Thymus (tissue), 11 donors: ENCODE measurements at regions not wholly inside any gene's neighbourhood (a gene's known extent, or its start where the extent isn't known, plus 50 kb on each side); places are given as distances from the start of the nearest gene placed in this dataset.
"Not testable (repeated sequence)": the region's sequence is repeated elsewhere in the genome, so short reads cannot be mapped to it uniquely, and the experiment has no call there.

Experiments used
- DNase-seq, 9 donors: peaks; one replicate each; pipeline ENCODE4 v3.0.0-alpha.2; 2013; ENCODE audit warnings: low spot score in 9 of 9, low read depth in 6 of 9, missing footprints in 1 of 9
- H3K27ac ChIP-seq, 2 donors: one replicate each; pipeline ENCODE4 v1.5.1; 2013; ENCODE audit warnings: control low read depth in 1 of 2, low read depth in 1 of 2, low read length in 1 of 2, mild to moderate bottlenecking in 1 of 2, moderate library complexity in 1 of 2
- H3K27me3 ChIP-seq, 2 donors: one replicate each; pipeline ENCODE4 v1.5.1; 2013; ENCODE audit warnings: low read length in 1 of 2; ENCODE audit not compliant: control insufficient read depth in 2 of 2, insufficient read depth in 1 of 2
- H3K36me3 ChIP-seq, 2 donors: one replicate each; pipeline ENCODE4 v1.5.1; 2013; ENCODE audit warnings: low read length in 1 of 2, mild to moderate bottlenecking in 1 of 2, moderate library complexity in 1 of 2; ENCODE audit not compliant: control insufficient read depth in 2 of 2, insufficient read depth in 2 of 2
- H3K4me1 ChIP-seq, 2 donors: one replicate each; pipeline ENCODE4 v1.5.1; 2013; ENCODE audit warnings: low read length in 2 of 2; ENCODE audit not compliant: control insufficient read depth in 2 of 2, insufficient read depth in 2 of 2
- H3K4me3 ChIP-seq, 2 donors: one replicate each; pipeline ENCODE4 v1.5.1; 2013; ENCODE audit warnings: low read length in 2 of 2, control low read depth in 1 of 2, mild to moderate bottlenecking in 1 of 2
- H3K9me3 ChIP-seq, 2 donors: one replicate each; pipeline ENCODE4 v1.5.1; 2013; ENCODE audit warnings: low read length in 1 of 2, mild to moderate bottlenecking in 1 of 2; ENCODE audit not compliant: control insufficient read depth in 2 of 2, insufficient read depth in 1 of 2
- WGBS: extraction: QIAGEN DNeasy Blood & Tissue Kit; methylation state at CpG from one replicate; pipeline ENCODE4 v1.1.7; 2013; 5-methylcytosine and 5-hydroxymethylcytosine counted together
- donor health status: healthy.

DNA sequence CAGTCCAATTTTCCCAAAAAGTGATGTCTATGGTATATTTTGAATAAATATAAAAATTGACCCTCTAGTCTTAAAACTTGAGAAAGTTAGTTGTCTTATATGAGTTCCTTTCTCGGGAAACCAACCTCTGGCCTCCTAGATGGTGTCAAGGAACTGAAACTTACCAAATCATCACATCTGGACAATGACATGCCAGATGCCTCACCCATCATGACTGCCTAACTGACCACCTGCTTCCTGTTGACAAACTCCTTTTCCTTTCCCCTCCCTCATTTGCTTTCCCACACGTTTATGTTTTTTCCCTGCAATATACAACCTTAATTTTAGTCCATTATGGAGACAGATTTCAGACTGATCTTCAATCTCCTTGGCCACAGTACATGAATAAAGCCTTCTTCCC, 731.0 kb downstream of the EPHA7 start:
- no peak for DNase-seq
- Histone ChIP-seq H3K27ac (no peak overlapping the region), H3K36me3 (no peaks in the 10 kb centered on the region), H3K4me1 (no peaks in the 10 kb centered on the region), H3K27me3 (no peaks in the 10 kb centered on the region), H3K4me3 (no peak overlapping the region), H3K9me3 (no peaks in the 10 kb centered on the region)
- 50% methylated on average over 2 of the region's 2 CpGs for WGBS

DNA sequence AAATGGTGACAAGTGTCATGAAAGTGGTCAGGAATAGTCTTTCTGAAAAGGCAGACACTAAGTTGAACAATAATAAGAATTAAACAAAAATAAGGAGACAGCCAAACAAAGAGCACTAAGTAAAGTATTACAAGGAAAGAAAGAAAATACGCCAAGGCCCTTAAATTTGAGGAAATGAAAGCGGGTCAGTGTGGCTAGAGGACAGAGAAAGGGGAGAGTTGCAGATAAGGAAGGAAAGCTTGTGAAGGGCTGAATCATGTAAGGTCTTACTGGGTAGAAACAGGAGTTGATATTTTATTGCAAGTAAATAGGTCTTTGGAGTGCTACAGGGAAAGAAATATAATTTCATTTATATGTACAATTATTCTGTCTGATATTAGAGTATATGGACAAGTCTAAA, 732.1 kb downstream of the EPHA7 start:
- no peaks in the 10 kb centered on the region for H3K27me3 ChIP-seq
- no peaks in the 10 kb centered on the region for H3K4me1 ChIP-seq
- H3K36me3 ChIP-seq: no peaks in the 10 kb centered on the region
- no peak overlapping the region for H3K27ac ChIP-seq
- DNase-seq: no peak
- no peak overlapping the region for H3K4me3 ChIP-seq
- H3K9me3 ChIP-seq: no peaks in the 10 kb centered on the region
- WGBS: 89% methylated on average over 2 of the region's 2 CpGs

DNA sequence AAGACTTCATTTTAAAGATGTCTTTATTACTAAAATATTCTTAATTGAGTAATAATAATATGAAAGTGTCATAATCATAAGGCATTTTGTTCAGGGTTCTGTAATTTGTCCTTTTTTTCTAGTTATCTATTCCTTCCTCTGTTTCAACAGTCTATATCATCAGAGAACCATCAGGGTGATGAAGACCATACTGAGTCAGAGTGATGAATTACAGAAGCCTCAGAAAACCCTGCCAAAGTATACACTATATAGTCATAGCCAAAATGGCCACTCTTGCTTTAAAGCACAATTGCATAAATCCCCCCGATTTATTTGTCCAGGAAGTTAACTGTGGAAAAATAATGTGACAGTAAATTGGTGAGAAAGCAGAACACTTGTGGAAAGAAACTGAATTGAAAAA, 735.0 kb downstream of the EPHA7 start:
- Histone ChIP-seq H3K9me3 (no peaks in the 10 kb centered on the region), H3K4me1 (no peaks in the 10 kb centered on the region), H3K27ac (no peak overlapping the region), H3K27me3 (no peaks in the 10 kb centered on the region), H3K4me3 (no peak overlapping the region), H3K36me3 (no peaks in the 10 kb centered on the region)
- 95% methylated on average over 1 of the region's 1 CpG for WGBS
- no peak for DNase-seq

DNA sequence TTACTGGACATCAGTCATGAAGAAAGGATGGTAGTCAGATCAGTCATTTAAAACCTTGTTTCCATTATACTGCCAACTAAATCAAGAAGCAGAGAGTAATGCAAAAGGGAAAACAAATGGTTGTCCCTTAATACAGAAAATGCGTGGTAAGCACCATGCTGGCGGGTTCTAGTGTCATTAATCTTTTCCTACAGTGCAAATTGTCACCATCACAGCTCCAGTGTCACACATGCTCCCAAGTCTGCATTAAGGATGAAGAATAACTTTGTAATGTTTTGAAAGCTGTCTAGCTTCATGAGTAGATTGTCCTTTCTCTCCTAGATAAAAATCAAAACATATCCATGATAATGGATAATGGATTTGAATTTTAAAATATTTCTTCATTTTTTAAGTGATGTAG, 735.6 kb downstream of the EPHA7 start:
- 92% methylated on average over 2 of the region's 2 CpGs for WGBS

DNA sequence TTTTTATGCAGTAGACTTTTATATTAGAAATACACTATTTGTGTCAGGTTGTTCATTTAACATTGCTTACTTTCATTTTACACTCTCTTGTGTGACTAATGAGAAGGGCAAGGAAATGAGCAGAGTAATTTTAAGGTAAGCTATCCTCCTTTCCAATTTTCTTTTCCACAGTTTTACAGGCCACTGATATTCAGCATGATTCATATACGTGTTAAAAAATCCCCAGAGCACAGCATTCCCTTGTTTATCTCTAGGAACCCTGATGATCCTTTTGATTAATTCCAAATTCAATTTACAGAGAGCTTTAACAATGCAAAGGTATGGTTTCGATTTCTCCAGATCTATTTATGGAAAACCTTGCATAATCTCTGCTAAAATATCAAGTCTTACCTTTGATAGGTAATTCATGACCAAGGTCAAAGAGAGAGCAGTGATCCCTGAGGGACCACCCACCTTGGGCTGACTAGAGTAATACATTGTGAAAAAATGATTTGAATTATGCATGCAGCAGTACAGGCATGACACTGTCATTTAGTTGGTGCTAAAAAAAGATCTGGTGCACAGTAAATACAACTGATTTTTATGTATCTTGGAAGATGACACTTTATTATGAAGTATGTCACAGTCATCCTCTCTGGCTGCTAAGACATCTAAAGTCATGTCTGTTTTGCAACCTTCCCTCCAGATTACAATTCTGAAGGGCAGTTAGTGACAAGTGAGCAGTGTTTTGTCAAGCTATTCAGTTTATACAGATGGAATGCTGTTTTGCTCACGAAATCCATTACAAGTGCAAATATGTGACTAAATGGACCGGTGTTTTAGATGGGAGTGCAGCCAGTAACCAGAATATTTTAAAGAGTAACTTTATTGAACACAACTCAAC, 736.6 kb downstream of the EPHA7 start:
- no peak overlapping the region for H3K27ac ChIP-seq
- H3K4me1 ChIP-seq: no peaks in the 10 kb centered on the region
- DNase-seq: no peak
- no peaks in the 10 kb centered on the region for H3K27me3 ChIP-seq
- H3K36me3 ChIP-seq: no peaks in the 10 kb centered on the region
- no peaks in the 10 kb centered on the region for H3K9me3 ChIP-seq
- no peak overlapping the region for H3K4me3 ChIP-seq
- WGBS: 84% methylated on average over 4 of the region's 4 CpGs

More for the DNA sequence above, 735.6 kb downstream of the EPHA7 start:
- no peak overlapping the region for H3K27ac ChIP-seq
- H3K36me3 ChIP-seq: no peaks in the 10 kb centered on the region
- DNase-seq: no peak
- H3K4me1 ChIP-seq: no peaks in the 10 kb centered on the region
- no peaks in the 10 kb centered on the region for H3K27me3 ChIP-seq
- H3K9me3 ChIP-seq: no peaks in the 10 kb centered on the region
- H3K4me3 ChIP-seq: no peak overlapping the region

DNA sequence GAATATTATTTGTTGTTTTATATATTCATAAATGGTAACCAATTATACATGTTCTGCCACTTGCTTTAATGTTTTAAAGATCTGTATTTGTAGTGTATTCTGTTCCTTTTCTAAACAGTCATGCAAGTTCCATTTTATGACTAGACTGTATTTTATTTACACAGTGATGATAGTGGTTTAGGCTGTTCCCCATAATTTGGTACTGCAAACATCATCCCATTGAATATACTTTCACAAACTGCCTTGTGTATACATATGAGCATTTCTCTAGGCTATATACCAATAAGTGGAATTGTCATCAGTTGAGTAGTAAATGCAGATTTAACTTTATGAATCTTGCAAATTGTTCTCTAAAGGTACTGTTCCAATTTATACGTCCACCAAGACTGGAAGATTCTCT, 738.0 kb downstream of the EPHA7 start:
- no peak overlapping the region for H3K4me3 ChIP-seq
- 97% methylated on average over 1 of the region's 1 CpG for WGBS
- H3K9me3 ChIP-seq: no peaks in the 10 kb centered on the region

DNA sequence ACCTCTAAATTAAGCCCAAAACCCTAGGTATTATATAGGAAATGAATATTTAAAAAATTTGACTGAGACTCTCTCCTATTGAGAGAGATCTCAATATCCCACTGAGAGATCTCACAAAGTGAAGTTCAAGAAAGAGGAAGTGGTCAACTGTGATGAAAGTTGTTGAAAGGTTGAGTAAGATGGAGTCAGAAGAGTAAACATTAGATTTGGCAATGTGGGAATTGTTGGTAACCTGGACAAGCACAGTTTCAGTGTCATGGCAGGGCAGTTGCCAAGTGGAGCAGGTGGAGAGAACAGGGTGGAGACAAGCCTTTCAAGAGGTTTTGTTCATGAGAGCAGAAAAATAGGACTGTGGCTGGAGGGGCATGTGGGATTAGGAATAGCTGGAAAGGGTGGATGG, 747.9 kb downstream of the EPHA7 start:
- not testable (repeated sequence) for H3K27me3 ChIP-seq, H3K36me3 ChIP-seq, DNase-seq, H3K4me1 ChIP-seq, H3K27ac ChIP-seq, H3K4me3 ChIP-seq, H3K9me3 ChIP-seq

More for the DNA sequence above, 738.0 kb downstream of the EPHA7 start:
- Histone ChIP-seq H3K27ac (no peak overlapping the region), H3K27me3 (no peaks in the 10 kb centered on the region), H3K36me3 (no peaks in the 10 kb centered on the region), H3K4me1 (no peaks in the 10 kb centered on the region)
- no peak for DNase-seq

DNA sequence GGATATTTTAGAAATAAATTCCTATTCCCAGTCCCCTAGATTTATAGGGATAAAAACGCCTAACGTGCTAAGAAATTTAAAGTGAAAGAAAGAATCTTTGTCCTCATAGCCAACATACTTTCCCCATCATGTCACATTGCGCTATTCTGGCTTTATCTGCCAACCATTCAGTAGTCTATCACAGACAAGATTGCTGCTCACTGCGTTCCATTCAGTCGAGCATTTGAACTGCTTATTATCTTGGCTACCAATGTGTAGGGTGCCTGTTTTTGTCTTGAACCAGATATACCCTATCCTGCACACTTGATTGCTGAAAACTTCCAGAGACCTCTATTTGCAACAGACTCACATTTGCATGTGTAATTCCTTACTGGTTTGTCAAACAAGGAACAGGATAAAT, 751.5 kb downstream of the EPHA7 start:
- Histone ChIP-seq H3K27ac (no peak overlapping the region), H3K27me3 (no peaks in the 10 kb centered on the region), H3K4me1 (no peaks in the 10 kb centered on the region), H3K9me3 (no peaks in the 10 kb centered on the region), H3K4me3 (no peak overlapping the region), H3K36me3 (no peaks in the 10 kb centered on the region)
- DNase-seq: no peak
- WGBS: 93% methylated on average over 5 of the region's 5 CpGs

DNA sequence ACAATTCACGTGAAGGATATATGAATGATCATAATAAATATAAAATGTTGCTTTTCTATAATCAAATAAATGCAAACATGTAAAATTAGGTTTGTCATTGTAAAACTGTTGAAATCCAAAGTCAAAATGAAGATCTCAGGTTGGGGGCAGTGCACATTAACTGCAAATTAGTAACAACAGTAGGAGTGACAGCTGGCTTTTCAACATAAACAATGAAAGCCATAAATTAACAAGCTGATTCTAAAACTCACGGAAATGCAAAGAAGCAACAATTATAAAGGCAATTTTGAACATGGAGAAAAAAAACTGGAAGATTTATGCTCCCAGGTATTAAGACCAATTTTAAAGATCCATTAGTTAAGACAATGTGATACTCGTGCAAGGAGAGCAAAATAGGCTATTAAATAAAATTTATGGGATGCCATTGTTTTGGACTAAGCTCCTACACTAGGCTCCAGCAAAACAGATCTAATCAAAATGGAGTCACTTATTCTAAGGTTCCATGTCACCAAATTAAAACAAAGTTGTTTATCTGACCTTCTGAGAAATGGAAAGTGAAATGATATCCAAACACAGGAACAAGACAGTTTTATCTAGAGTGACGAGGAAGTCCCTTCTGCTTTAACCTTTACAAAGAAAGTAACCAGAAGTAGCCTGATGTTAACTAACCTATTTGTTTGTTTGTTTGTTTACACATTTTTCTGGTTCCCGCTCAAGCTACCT, 770.8 kb downstream of the EPHA7 start:
- H3K9me3 ChIP-seq: peaks cover 0 to 6% of the 10 kb centered on the region in 2 donors
- 90% methylated on average over 5 of the region's 5 CpGs for WGBS

More for the DNA sequence above, 770.8 kb downstream of the EPHA7 start:
- no peaks in the 10 kb centered on the region for H3K4me1 ChIP-seq
- H3K27ac ChIP-seq: no peak overlapping the region
- no peaks in the 10 kb centered on the region for H3K27me3 ChIP-seq
- DNase-seq: no peak
- no peaks in the 10 kb centered on the region for H3K36me3 ChIP-seq
- no peak overlapping the region for H3K4me3 ChIP-seq
